ENCODE measurements at regions not wholly inside any gene's neighbourhood (a gene's known extent, or its start where the extent isn't known, plus 50 kb on each side); places are given as distances from the start of the nearest gene placed in this dataset.
"Not testable (repeated sequence)": the region's sequence is repeated elsewhere in the genome, so short reads cannot be mapped to it uniquely, and the experiment has no call there.

DNA sequence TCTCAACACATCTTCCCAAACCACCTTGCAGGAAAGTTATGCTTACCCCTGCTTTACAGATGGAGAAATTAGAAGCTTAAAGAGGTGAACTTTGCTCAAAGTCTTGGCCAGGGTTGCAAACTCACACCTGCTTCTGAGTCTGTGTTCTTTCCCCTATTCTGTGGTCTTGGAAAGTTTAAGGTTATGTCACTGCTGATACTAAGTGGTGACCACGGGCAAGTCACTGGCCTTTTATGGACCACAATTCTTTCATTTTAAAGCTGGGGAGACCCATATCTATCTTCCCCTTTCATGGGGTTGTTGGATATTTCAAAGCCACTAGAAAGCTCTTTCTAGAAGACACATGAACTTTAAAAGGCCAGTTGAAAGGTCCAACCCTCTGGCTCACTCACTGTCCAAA is 95.4 kb upstream of the KLF4 start:
- no peak overlapping the region for H3K4me3 ChIP-seq
- intact Hi-C loops (cut with DNase I), result no loop called here
- no peaks in the 10 kb centered on the region for H3K9me3 ChIP-seq
- peaks cover 0 to 5% (median 2%) of the 10 kb centered on the region in 4 donors for H3K4me1 ChIP-seq
- TF ChIP-seq POLR2AphosphoS5 (IDR thresholded peaks at IDR 0.05), result no peak
- TF ChIP-seq, protein P1, sequence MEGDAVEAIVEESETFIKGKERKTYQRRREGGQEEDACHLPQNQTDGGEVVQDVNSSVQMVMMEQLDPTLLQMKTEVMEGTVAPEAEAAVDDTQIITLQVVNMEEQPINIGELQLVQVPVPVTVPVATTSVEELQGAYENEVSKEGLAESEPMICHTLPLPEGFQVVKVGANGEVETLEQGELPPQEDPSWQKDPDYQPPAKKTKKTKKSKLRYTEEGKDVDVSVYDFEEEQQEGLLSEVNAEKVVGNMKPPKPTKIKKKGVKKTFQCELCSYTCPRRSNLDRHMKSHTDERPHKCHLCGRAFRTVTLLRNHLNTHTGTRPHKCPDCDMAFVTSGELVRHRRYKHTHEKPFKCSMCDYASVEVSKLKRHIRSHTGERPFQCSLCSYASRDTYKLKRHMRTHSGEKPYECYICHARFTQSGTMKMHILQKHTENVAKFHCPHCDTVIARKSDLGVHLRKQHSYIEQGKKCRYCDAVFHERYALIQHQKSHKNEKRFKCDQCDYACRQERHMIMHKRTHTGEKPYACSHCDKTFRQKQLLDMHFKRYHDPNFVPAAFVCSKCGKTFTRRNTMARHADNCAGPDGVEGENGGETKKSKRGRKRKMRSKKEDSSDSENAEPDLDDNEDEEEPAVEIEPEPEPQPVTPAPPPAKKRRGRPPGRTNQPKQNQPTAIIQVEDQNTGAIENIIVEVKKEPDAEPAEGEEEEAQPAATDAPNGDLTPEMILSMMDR (IDR thresholded peaks at IDR 0.05), result no peak
- no peak for TF ChIP-seq POLR2A (IDR thresholded peaks at IDR 0.05; ENCODE audit: low read depth)
- TF ChIP-seq EP300 (IDR thresholded peaks at IDR 0.05), result no peak
- H3K27me3 ChIP-seq, result no peaks in the 10 kb centered on the region
- no peak overlapping the region for H3K27ac ChIP-seq (replicated peaks in 1 of 4)
- no peak for DNase-seq (ENCODE audit: extremely low spot score)
- WGBS, result 70% methylated on average over 1 of the region's 1 CpG
- H3K36me3 ChIP-seq, result no peaks in the 10 kb centered on the region

DNA sequence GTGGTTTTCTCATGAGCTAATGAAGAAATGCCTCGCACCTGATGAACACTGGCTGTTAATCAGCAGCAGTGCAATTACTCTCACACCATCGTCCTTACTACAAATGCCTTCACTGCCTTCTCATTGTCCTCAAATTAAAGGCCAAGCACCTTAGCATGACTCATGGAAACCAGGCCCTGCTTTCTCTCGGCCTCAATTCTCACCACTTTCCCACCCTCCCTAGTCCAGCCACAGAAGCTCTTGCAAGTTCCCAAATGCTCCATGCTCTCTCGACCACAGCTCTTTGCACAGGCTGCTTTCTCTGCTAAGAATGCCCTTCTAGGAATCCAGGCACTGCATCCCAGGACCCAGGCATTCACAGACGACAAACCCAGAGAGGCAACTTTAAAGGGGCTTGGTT is 94.6 kb upstream of the KLF4 start:
- Histone ChIP-seq H3K9me3 (no peaks in the 10 kb centered on the region), H3K4me3 (no peak overlapping the region), H3K27ac (replicated peaks in 1 of 4) (no peak overlapping the region), H3K36me3 (no peaks in the 10 kb centered on the region), H3K27me3 (no peaks in the 10 kb centered on the region), H3K4me1 (peaks cover 0 to 5% (median 2%) of the 10 kb centered on the region in 4 donors)
- WGBS, result 92% methylated on average over 5 of the region's 5 CpGs
- no peak for DNase-seq (ENCODE audit: extremely low spot score)
- TF ChIP-seq POLR2AphosphoS5 (IDR thresholded peaks at IDR 0.05) (no peak), EP300 (IDR thresholded peaks at IDR 0.05) (no peak), POLR2A (IDR thresholded peaks at IDR 0.05; ENCODE audit: low read depth) (no peak)
- TF ChIP-seq, protein P1 (IDR thresholded peaks at IDR 0.05), result no peak
- intact Hi-C loops (cut with DNase I), result no loop called here

DNA sequence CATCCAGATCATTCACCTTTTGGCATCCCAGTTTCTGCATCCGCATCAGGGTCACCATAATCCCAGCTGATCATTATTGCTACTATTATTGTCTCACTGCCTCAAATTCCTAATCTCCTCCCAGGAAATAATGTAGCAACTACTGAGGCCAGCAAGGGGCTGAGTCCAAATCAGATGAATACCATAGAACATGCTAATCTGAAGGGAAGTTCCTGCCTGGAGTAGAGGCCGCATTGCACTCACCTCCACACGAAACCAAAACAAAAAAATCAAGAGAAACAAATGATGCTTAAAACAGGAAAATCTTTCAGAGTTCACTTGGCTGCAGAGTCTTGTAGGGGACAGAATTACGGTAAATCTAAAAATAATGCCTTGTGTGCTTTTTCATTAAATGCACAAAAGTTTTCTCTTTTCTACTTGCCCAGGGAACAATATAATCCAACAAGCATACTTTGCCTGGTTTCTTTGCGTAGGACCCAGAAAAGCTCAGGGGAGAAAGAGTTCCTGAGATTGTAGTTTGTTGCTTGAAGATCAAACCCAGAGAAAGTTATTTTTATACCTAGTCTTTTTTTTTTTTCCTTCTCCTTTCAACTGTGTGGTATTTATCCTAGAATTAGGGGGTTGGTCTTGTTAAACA is 87.7 kb upstream of the KLF4 start:
- intact Hi-C loops (cut with DNase I), result no loop called here
- peak overlapping the region in 1 of 4 donors; percentile 14 for H3K27ac ChIP-seq (replicated peaks in 1 of 4)
- DNase-seq (ENCODE audit: extremely low spot score), result no peak

DNA sequence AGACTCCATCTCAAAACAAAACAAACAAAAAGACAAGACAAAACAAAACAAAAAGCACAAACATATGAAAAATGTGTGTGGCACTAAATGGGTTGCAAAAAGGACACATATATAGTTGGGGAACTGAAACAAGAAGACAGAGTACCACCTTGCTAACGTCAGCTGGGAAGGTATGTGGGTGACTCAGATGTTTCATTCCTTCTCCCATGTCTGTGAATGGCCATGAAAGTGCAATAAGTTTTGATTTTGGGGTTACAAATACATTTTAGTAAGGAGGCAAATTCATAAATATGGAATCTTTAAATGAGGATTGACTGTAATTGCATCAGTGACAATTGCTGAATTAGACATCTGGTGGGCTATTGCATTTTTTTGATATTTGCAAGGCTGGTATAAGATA is 81.6 kb upstream of the KLF4 start:
- Histone ChIP-seq H3K36me3 (no peaks in the 10 kb centered on the region), H3K4me1 (no peaks in the 10 kb centered on the region), H3K9me3 (no peaks in the 10 kb centered on the region), H3K27ac (replicated peaks in 1 of 4) (no peak overlapping the region), H3K4me3 (no peak overlapping the region), H3K27me3 (no peaks in the 10 kb centered on the region)
- intact Hi-C loops (cut with DNase I), result no loop called here
- WGBS, result 74% methylated on average over 1 of the region's 1 CpG
- TF ChIP-seq, protein P1 (IDR thresholded peaks at IDR 0.05), result no peak
- TF ChIP-seq POLR2A (IDR thresholded peaks at IDR 0.05; ENCODE audit: low read depth), result no peak
- TF ChIP-seq POLR2AphosphoS5 (IDR thresholded peaks at IDR 0.05), result no peak
- TF ChIP-seq EP300 (IDR thresholded peaks at IDR 0.05), result no peak
- DNase-seq (ENCODE audit: extremely low spot score), result no peak

More for the DNA sequence above, 87.7 kb upstream of the KLF4 start:
- TF ChIP-seq POLR2AphosphoS5 (IDR thresholded peaks at IDR 0.05), result peak in 1 of 2 donors; percentile 14
- no peak for TF ChIP-seq POLR2A (IDR thresholded peaks at IDR 0.05; ENCODE audit: low read depth)
- 74% methylated on average over 5 of the region's 5 CpGs for WGBS
- Histone ChIP-seq H3K9me3 (no peaks in the 10 kb centered on the region), H3K4me3 (no peak overlapping the region), H3K36me3 (no peaks in the 10 kb centered on the region), H3K4me1 (peaks cover 0 to 4% (median 0%) of the 10 kb centered on the region in 4 donors), H3K27me3 (no peaks in the 10 kb centered on the region)

DNA sequence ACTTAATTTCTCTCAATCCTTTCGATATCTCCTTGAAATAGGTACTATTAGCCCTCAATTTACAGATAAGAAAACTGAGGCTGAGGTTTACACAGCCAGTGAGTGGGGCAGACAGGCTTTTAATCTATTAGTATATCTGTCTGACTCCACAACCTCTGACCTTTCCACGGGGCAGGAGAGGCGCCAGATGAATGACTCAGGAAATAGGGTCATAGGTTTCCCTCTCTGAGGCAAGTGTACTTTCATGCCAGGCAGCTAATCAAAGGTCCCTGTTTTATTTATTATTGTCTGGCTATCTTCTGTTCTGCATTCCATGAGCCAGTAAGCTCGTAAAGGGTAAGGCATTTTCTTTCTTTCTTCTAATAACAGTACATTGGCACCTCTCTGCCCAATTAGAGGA is 79.6 kb upstream of the KLF4 start:
- Histone ChIP-seq H3K36me3 (no peaks in the 10 kb centered on the region), H3K9me3 (no peaks in the 10 kb centered on the region), H3K27ac (replicated peaks in 1 of 4) (no peak overlapping the region), H3K27me3 (peaks cover 0 to 3% (median 0%) of the 10 kb centered on the region in 4 donors), H3K4me1 (no peaks in the 10 kb centered on the region), H3K4me3 (no peak overlapping the region)
- 64% methylated on average over 4 of the region's 4 CpGs for WGBS
- TF ChIP-seq EP300 (IDR thresholded peaks at IDR 0.05), result no peak
- TF ChIP-seq POLR2A (IDR thresholded peaks at IDR 0.05; ENCODE audit: low read depth), result no peak
- TF ChIP-seq, protein P1 (IDR thresholded peaks at IDR 0.05), result no peak
- TF ChIP-seq POLR2AphosphoS5 (IDR thresholded peaks at IDR 0.05), result no peak
- intact Hi-C loops (cut with DNase I), result no loop called here
- DNase-seq (ENCODE audit: extremely low spot score), result no peak

DNA sequence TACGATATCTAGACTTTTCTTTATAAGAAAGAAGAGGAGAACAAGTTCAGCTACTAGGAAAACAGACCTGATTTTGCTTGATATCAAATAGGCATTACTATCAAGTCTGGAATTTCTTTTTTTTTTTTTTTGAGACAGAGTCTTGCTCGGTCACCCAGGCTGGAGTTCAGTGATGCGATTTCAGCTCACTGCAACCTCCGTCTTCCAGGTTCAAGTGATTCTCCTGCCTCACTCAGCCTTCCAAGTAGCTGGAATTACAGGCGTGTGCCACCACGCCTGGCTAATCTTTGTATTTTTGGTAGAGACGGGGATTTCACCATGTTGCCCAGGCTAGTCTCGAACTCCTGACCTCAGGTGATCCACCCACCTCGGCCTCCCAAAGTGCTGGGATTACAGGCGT is 78.8 kb upstream of the KLF4 start:
- H3K27ac ChIP-seq (replicated peaks in 1 of 4); H3K36me3 ChIP-seq; intact Hi-C loops (cut with DNase I); DNase-seq (ENCODE audit: extremely low spot score); H3K4me3 ChIP-seq; H3K4me1 ChIP-seq; H3K27me3 ChIP-seq; H3K9me3 ChIP-seq: not testable (repeated sequence)
- 92% methylated on average over 10 of the region's 10 CpGs for WGBS
